ENCODE measurements at regions not wholly inside any gene's neighbourhood (a gene's known extent, or its start where the extent isn't known, plus 50 kb on each side); places are given as distances from the start of the nearest gene placed in this dataset.

DNA sequence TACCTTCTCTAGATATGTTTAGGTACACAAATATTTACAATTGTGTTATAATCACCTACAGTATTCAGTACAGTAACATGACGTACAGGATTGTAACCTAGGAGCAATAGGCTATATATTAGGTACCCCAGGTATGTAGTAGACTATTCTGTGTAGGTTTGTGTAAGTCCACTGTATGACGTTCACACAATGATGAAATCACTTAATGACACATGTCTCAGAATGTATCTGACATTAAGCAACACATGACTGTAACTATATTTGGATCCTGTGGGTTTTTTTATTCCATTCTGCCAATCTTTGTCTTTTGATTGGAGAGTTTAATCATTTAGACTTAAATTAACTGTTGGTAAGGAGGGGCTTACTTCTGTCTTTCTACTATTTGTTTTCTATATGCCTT is 52.1 kb downstream of the STYXL2 start:
- peaks cover 18 to 34% of the 10 kb centered on the region in 2 donors for H3K27me3 Mint-ChIP-seq
- H3K9me3 Mint-ChIP-seq, result peaks cover 0 to 13% (median 10%) of the 10 kb centered on the region in 3 donors
- WGBS (ENCODE audit: insufficient coverage), result no CpG with 5 or more reads among the region's 2 CpGs
- ChIA-PET POLR2A (interaction anchor here in 1 of 2 donors (0.7 kb wide), 1 partner anchor 1061 kb away, joined by 3 read pairs; no protein-coding TSS in a partner anchor), CTCF (no interaction called here)
- H3K4me3 ChIP-seq (ENCODE audit: control insufficient read depth in 1 of 2, extremely low read depth in 1 of 2, low read length in 1 of 2), result no peak overlapping the region
- peaks cover 0 to 12% of the 10 kb centered on the region in 2 experiments for H3K27me3 ChIP-seq (replicated peaks in 1 of 2; ENCODE audit: control insufficient read depth in 2 of 2, extremely low read depth in 1 of 2, insufficient read depth in 2 of 2, low read length in 1 of 2)
- no peaks in the 10 kb centered on the region for H3K4me1 Mint-ChIP-seq
- H3K27ac ChIP-seq (ENCODE audit: low read length), result no peak overlapping the region
- ATAC-seq (replicated peaks in 1 of 4) (no peak), DNase-seq (no peak)
- H3K27ac Mint-ChIP-seq, result no peak overlapping the region
- peaks cover 6% of the 10 kb centered on the region for H3K36me3 Mint-ChIP-seq
- H3K9me3 ChIP-seq, result no peaks in the 10 kb centered on the region
- no peaks in the 10 kb centered on the region for H3K36me3 ChIP-seq (ENCODE audit: control insufficient read depth in 2 of 2, extremely low read depth in 1 of 2, insufficient read depth in 1 of 2, low read length in 1 of 2)
- no peak overlapping the region for H3K4me3 Mint-ChIP-seq
- H3K4me1 ChIP-seq (ENCODE audit: control insufficient read depth in 1 of 2, extremely low read depth in 1 of 2, insufficient read depth in 2 of 2, low read length in 2 of 2), result no peaks in the 10 kb centered on the region

DNA sequence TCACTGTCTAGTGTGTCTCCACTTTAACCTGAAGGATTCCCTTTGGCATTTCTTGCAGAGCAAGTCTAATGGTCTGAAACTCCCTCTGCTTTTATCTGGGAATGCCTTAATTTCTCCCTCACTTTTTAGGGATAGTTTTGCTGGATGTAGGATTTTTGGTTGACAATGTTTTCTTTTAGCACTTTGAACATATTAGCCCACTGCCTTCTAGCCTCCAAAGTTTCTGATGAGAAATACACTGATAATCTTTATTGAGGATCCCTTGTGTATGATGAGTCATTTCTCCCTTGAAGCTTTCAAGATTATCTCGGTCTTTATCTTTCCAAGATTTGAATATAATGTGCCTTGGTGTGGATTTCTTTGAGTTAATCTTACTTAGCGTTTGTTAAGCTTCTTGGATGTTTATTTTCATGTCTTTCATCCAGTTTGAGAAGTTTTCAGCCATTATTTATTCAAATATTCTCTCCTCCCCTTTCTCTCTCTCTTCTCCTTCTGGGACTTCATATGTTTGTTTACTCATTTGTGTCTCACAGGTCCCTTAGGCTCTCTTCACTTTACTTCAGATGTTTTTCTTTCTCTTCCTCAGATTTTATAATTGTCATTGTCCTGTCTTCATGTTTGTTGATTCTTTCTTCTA is 53.1 kb downstream of the STYXL2 start:
- Mint-ChIP-seq H3K4me1 (no peaks in the 10 kb centered on the region), H3K27ac (no peak overlapping the region), H3K27me3 (peaks cover 24 to 38% of the 10 kb centered on the region in 2 donors), H3K36me3 (peaks cover 6% of the 10 kb centered on the region), H3K4me3 (no peak overlapping the region), H3K9me3 (peaks cover 0 to 13% (median 10%) of the 10 kb centered on the region in 3 donors)
- H3K9me3 ChIP-seq, result no peaks in the 10 kb centered on the region
- peaks cover 0 to 12% of the 10 kb centered on the region in 2 experiments for H3K27me3 ChIP-seq (replicated peaks in 1 of 2; ENCODE audit: control insufficient read depth in 2 of 2, extremely low read depth in 1 of 2, insufficient read depth in 2 of 2, low read length in 1 of 2)
- no CpG with 5 or more reads among the region's 2 CpGs for WGBS (ENCODE audit: insufficient coverage)
- ChIA-PET CTCF (no interaction called here), POLR2A (interaction anchor here in 1 of 2 donors (0.6 kb wide), 1 partner anchor 421 kb away, joined by 3 read pairs; no protein-coding TSS in a partner anchor)
- ATAC-seq (replicated peaks in 1 of 4) (no peak), DNase-seq (no peak)
- no peaks in the 10 kb centered on the region for H3K4me1 ChIP-seq (ENCODE audit: control insufficient read depth in 1 of 2, extremely low read depth in 1 of 2, insufficient read depth in 2 of 2, low read length in 2 of 2)
- H3K27ac ChIP-seq (ENCODE audit: low read length), result no peak overlapping the region
- H3K36me3 ChIP-seq (ENCODE audit: control insufficient read depth in 2 of 2, extremely low read depth in 1 of 2, insufficient read depth in 1 of 2, low read length in 1 of 2), result no peaks in the 10 kb centered on the region
- H3K4me3 ChIP-seq (ENCODE audit: control insufficient read depth in 1 of 2, extremely low read depth in 1 of 2, low read length in 1 of 2), result no peak overlapping the region

DNA sequence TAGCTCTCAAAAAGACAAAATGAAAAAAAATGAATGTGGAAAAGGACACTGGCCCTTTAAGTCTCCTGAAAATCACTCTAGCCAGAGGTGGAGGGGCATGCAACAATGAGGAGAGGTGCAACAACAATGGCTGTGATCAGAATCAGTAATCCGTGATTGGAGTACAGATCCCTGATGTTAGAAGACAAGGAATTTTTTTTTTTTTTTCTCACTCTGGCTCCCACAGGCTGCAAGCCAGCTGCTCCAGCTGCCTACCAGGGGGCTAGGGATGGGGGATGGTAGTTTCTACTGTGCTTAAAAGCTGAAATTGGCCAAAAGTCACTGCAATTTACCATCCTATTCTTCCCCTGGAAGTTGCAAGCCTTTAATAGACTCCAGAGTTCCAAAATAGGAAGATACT is 54.5 kb downstream of the STYXL2 start:
- Histone ChIP-seq H3K4me3 (ENCODE audit: control insufficient read depth in 1 of 2, extremely low read depth in 1 of 2, low read length in 1 of 2) (no peak overlapping the region), H3K4me1 (ENCODE audit: control insufficient read depth in 1 of 2, extremely low read depth in 1 of 2, insufficient read depth in 2 of 2, low read length in 2 of 2) (no peaks in the 10 kb centered on the region), H3K9me3 (no peaks in the 10 kb centered on the region), H3K27ac (ENCODE audit: low read length) (no peak overlapping the region), H3K27me3 (replicated peaks in 1 of 2; ENCODE audit: control insufficient read depth in 2 of 2, extremely low read depth in 1 of 2, insufficient read depth in 2 of 2, low read length in 1 of 2) (peaks cover 0 to 15% of the 10 kb centered on the region in 2 experiments), H3K36me3 (ENCODE audit: control insufficient read depth in 2 of 2, extremely low read depth in 1 of 2, insufficient read depth in 1 of 2, low read length in 1 of 2) (no peaks in the 10 kb centered on the region)
- peaks cover 21 to 38% of the 10 kb centered on the region in 2 donors for H3K27me3 Mint-ChIP-seq
- H3K9me3 Mint-ChIP-seq, result peaks cover 0 to 10% (median 10%) of the 10 kb centered on the region in 3 donors
- ChIA-PET CTCF (no interaction called here), POLR2A (no interaction called here)
- DNase-seq (no peak), ATAC-seq (replicated peaks in 1 of 4) (no peak)
- H3K36me3 Mint-ChIP-seq, result peaks cover 6% of the 10 kb centered on the region
- no peak overlapping the region for H3K27ac Mint-ChIP-seq
- H3K4me1 Mint-ChIP-seq, result peaks cover 0 to 5% (median 2%) of the 10 kb centered on the region in 3 donors
- H3K4me3 Mint-ChIP-seq, result no peak overlapping the region
- no CpG with 5 or more reads among the region's 1 CpG for WGBS (ENCODE audit: insufficient coverage)

DNA sequence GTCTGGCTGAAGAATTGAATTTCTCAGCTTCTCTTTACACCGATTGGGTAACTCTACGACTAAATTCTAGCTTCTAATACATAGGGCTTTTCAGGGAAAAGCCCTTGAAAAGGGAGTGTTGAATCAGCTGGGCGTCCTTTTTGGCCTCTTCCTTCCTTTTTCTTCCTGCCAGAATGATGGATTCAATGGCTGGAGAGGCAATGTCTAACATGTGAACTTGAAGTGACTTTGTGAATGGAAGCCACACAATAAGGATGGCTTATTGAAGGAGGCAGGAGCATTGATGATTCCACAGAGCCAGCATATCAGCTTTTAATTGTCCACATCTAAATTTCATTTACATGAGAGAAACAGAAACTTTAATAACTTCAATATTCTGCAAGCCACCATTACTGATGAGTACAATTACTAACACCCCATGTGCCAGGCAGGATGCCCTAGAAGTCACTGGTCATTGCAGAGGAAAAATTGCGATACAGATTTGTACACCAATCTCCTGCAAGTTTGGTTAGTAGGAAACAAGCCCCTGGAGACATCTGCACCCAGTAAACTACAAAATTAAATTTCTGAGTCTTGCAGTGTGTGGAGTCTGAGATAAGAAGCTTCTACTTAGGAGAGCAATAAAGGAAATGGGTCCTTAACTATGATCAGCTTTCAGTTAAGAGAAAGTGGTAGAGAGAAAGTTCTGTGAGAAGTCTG is 56.1 kb downstream of the STYXL2 start:
- Histone ChIP-seq H3K27ac (ENCODE audit: low read length) (no peak overlapping the region), H3K27me3 (replicated peaks in 1 of 2; ENCODE audit: control insufficient read depth in 2 of 2, extremely low read depth in 1 of 2, insufficient read depth in 2 of 2, low read length in 1 of 2) (peaks cover 0 to 9% of the 10 kb centered on the region in 2 experiments), H3K4me3 (ENCODE audit: control insufficient read depth in 1 of 2, extremely low read depth in 1 of 2, low read length in 1 of 2) (no peak overlapping the region), H3K36me3 (ENCODE audit: control insufficient read depth in 2 of 2, extremely low read depth in 1 of 2, insufficient read depth in 1 of 2, low read length in 1 of 2) (no peaks in the 10 kb centered on the region), H3K4me1 (ENCODE audit: control insufficient read depth in 1 of 2, extremely low read depth in 1 of 2, insufficient read depth in 2 of 2, low read length in 2 of 2) (no peaks in the 10 kb centered on the region), H3K9me3 (no peaks in the 10 kb centered on the region)
- Mint-ChIP-seq H3K9me3 (peaks cover 0 to 10% (median 10%) of the 10 kb centered on the region in 3 donors), H3K4me1 (peaks cover 0 to 5% (median 2%) of the 10 kb centered on the region in 3 donors), H3K4me3 (no peak overlapping the region), H3K36me3 (peaks cover 6% of the 10 kb centered on the region), H3K27ac (no peak overlapping the region), H3K27me3 (peaks cover 21 to 34% of the 10 kb centered on the region in 2 donors)
- ATAC-seq (replicated peaks in 1 of 4), result no peak
- ChIA-PET CTCF (no interaction called here), POLR2A (no interaction called here)
- no peak for DNase-seq
- WGBS (ENCODE audit: insufficient coverage), result 0% methylated on average over 1 of the region's 4 CpGs

DNA sequence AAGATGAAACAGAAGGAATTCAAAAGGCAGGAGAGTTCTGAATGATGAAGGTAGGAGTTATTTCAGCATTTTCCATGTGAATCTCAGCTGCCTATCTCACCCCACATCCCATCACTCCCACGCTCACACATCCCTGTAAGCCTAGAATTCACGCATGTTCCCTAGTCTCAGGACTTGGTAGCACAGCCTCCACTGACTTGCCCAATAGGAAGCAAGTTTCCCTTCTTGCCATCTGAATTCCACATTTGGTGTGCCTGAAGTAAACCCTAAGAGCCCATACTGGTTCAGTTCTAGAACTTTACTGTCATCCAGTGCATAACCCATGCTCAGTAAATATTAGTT is 56.6 kb downstream of the STYXL2 start:
- Mint-ChIP-seq H3K27ac (no peak overlapping the region), H3K27me3 (peaks cover 18 to 33% of the 10 kb centered on the region in 2 donors), H3K4me3 (no peak overlapping the region), H3K36me3 (peaks cover 6% of the 10 kb centered on the region), H3K4me1 (peaks cover 0 to 5% (median 2%) of the 10 kb centered on the region in 3 donors), H3K9me3 (peaks cover 0 to 10% (median 10%) of the 10 kb centered on the region in 3 donors)
- ATAC-seq (replicated peaks in 1 of 4) (no peak), DNase-seq (no peak)
- H3K4me1 ChIP-seq (ENCODE audit: control insufficient read depth in 1 of 2, extremely low read depth in 1 of 2, insufficient read depth in 2 of 2, low read length in 2 of 2), result no peaks in the 10 kb centered on the region
- POLR2A ChIA-PET, result no interaction called here
- no peak overlapping the region for H3K4me3 ChIP-seq (ENCODE audit: control insufficient read depth in 1 of 2, extremely low read depth in 1 of 2, low read length in 1 of 2)
- peaks cover 0 to 9% of the 10 kb centered on the region in 2 experiments for H3K27me3 ChIP-seq (replicated peaks in 1 of 2; ENCODE audit: control insufficient read depth in 2 of 2, extremely low read depth in 1 of 2, insufficient read depth in 2 of 2, low read length in 1 of 2)
- 93% methylated on average over 2 of the region's 2 CpGs for WGBS (ENCODE audit: insufficient coverage)
- H3K9me3 ChIP-seq, result no peaks in the 10 kb centered on the region
- CTCF ChIA-PET, result no interaction called here
- no peaks in the 10 kb centered on the region for H3K36me3 ChIP-seq (ENCODE audit: control insufficient read depth in 2 of 2, extremely low read depth in 1 of 2, insufficient read depth in 1 of 2, low read length in 1 of 2)
- H3K27ac ChIP-seq (ENCODE audit: low read length), result no peak overlapping the region

DNA sequence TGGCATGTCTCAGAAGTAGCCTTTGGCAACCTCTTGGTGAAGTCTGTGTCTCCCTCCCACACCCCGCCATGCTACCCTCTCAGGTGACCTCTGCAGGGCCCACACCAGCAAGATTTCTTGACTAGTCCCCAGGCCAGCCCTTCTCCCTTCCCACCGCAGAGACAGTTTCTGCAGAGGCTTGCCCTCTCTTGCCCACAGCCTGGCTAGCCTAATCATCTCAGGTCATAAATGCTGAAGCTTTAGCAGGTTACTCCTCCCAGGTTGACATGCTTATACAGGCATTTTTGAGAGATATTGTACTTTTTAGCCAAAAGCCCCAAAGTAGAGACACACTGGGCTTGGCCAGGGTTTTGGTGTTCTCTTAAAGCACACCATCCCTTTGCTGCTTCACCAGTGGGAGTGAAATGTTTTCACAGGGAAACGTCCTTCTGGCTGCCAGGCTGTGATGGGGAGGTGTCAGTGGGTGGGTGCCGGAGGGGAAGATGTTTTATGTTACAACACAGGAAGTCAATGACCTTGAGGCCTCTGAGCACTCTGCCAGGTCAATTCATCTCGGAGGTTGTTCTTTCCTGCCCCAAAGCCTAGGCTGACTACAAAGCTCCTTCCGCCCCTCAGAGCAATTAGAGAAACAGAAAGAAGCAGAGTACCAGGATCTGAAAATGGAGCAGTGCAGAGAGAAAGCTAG is 58.5 kb downstream of the STYXL2 start:
- ChIA-PET CTCF (interaction anchor here in 1 of 2 donors (0.6 kb wide), 1 partner anchor 68 kb away, joined by 3 read pairs; no protein-coding TSS in a partner anchor), POLR2A (no interaction called here)
- H3K9me3 Mint-ChIP-seq, result peaks cover 0 to 3% (median 3%) of the 10 kb centered on the region in 3 donors
- Histone ChIP-seq H3K27me3 (replicated peaks in 1 of 2; ENCODE audit: control insufficient read depth in 2 of 2, extremely low read depth in 1 of 2, insufficient read depth in 2 of 2, low read length in 1 of 2) (peaks cover 0 to 9% of the 10 kb centered on the region in 2 experiments), H3K27ac (ENCODE audit: low read length) (no peak overlapping the region), H3K9me3 (no peaks in the 10 kb centered on the region), H3K36me3 (ENCODE audit: control insufficient read depth in 2 of 2, extremely low read depth in 1 of 2, insufficient read depth in 1 of 2, low read length in 1 of 2) (no peaks in the 10 kb centered on the region), H3K4me3 (ENCODE audit: control insufficient read depth in 1 of 2, extremely low read depth in 1 of 2, low read length in 1 of 2) (no peak overlapping the region), H3K4me1 (ENCODE audit: control insufficient read depth in 1 of 2, extremely low read depth in 1 of 2, insufficient read depth in 2 of 2, low read length in 2 of 2) (no peaks in the 10 kb centered on the region)
- peaks cover 14 to 26% of the 10 kb centered on the region in 2 donors for H3K27me3 Mint-ChIP-seq
- H3K4me3 Mint-ChIP-seq, result no peak overlapping the region
- WGBS (ENCODE audit: insufficient coverage), result 76% methylated on average over 3 of the region's 6 CpGs
- DNase-seq, result no peak
- H3K36me3 Mint-ChIP-seq, result peaks cover 3% of the 10 kb centered on the region
- H3K27ac Mint-ChIP-seq, result no peak overlapping the region
- peaks cover 0 to 5% (median 2%) of the 10 kb centered on the region in 3 donors for H3K4me1 Mint-ChIP-seq
- no peak for ATAC-seq (replicated peaks in 1 of 4)
